ENCODE measurements at regions not wholly inside any gene's neighbourhood (a gene's known extent, or its start where the extent isn't known, plus 50 kb on each side); places are given as distances from the start of the nearest gene placed in this dataset.

GRCh38 chr16:18045356-18045755 is 291.2 kb downstream of the NPIPA8 start:
- TF ChIP-seq POLR2AphosphoS5 (IDR thresholded peaks at IDR 0.05) (no peak), CTCF (IDR thresholded peaks at IDR 0.05 in 8 of 11, conservative IDR thresholded peaks at IDR 0.05 in 3 of 11) (no peak)
